GM06990 (cell line): ENCODE measurements at regions not wholly inside any gene's neighbourhood (a gene's known extent, or its start where the extent isn't known, plus 50 kb on each side); places are given as distances from the start of the nearest gene placed in this dataset.

Source experiments
- DNase-seq: peaks from one replicate; pipeline ENCODE4 v3.0.0-alpha.2; 2011; ENCODE audit not compliant: insufficient read length; ENCODE audit errors: extremely low read depth
- H3K27me3 ChIP-seq: replicated peaks from 2 replicates; pipeline ENCODE4 v1.6.0; 2011; ENCODE audit warnings: low read length; ENCODE audit not compliant: control insufficient read depth, insufficient read depth
- H3K36me3 ChIP-seq: 2 replicates; pipeline ENCODE4 v1.5.1; 2011; ENCODE audit warnings: low read length; ENCODE audit not compliant: control insufficient read depth, insufficient read depth
- H3K4me3 ChIP-seq: replicated peaks from 2 replicates; pipeline ENCODE4 v1.5.1; 2011; ENCODE audit warnings: low read depth, mild to moderate bottlenecking, control low read depth, low read length
- TF ChIP-seq, protein P1 (sequence below): IDR thresholded peaks from 2 replicates; pipeline ENCODE4 v1.5.1; 2011; ENCODE audit warnings: low read length, control low read depth, mild to moderate bottlenecking, inconsistent platforms; ENCODE audit not compliant: insufficient read depth, poor library complexity, severe bottlenecking

DNA sequence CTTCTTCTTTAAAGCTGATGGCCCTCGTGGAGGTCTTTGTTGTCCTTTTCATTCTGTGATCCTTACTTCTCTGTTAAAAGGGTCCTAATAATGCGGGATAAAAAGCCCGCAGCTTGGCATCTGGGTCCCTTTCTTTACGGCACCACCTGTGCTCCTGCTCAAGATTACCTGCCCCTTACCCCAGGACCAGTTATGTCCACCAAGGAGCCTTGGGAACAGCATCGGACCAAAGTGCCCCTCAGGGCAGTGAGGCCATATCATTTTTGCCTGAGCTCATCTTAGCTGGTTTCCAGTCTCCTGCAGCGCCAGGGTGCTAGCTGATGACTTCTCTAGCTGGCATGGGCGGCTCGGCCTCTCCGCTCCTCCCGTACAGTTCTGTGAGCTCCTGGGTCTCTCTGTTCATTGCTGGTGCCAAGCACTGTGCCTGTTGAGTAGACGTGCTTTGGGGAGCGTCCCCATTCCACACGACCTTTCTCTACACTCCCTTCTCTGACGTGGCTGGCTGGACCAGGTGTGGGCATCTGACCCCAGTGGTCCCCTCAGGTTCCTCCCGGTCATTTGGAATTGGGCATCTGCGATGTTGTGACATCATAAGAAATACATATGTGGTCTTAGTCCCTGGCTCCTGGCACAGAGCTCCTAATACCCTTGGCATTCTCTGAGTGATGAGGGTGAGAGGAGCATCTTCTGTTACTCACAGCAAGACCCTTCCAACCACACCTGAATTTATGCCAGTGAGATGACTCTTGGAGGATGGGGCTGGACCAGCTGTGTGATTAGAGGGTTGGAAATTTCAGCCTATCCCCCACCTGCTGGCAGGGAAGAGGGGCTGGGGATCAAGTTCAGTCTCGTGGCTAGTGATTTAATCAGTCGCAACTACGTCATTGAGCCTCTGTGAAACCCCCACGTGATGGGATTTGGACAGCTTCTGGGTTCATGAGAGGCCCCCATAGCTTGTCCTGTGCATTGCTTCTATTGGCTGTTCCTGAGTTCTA, 134.2 kb upstream of the HS6ST1 start:
- H3K4me3 ChIP-seq, result no peak overlapping the region
- no peaks in the 10 kb centered on the region for H3K36me3 ChIP-seq
- no peaks in the 10 kb centered on the region for H3K27me3 ChIP-seq
- TF ChIP-seq, protein P1, sequence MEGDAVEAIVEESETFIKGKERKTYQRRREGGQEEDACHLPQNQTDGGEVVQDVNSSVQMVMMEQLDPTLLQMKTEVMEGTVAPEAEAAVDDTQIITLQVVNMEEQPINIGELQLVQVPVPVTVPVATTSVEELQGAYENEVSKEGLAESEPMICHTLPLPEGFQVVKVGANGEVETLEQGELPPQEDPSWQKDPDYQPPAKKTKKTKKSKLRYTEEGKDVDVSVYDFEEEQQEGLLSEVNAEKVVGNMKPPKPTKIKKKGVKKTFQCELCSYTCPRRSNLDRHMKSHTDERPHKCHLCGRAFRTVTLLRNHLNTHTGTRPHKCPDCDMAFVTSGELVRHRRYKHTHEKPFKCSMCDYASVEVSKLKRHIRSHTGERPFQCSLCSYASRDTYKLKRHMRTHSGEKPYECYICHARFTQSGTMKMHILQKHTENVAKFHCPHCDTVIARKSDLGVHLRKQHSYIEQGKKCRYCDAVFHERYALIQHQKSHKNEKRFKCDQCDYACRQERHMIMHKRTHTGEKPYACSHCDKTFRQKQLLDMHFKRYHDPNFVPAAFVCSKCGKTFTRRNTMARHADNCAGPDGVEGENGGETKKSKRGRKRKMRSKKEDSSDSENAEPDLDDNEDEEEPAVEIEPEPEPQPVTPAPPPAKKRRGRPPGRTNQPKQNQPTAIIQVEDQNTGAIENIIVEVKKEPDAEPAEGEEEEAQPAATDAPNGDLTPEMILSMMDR, result no peak
- no peak for DNase-seq

DNA sequence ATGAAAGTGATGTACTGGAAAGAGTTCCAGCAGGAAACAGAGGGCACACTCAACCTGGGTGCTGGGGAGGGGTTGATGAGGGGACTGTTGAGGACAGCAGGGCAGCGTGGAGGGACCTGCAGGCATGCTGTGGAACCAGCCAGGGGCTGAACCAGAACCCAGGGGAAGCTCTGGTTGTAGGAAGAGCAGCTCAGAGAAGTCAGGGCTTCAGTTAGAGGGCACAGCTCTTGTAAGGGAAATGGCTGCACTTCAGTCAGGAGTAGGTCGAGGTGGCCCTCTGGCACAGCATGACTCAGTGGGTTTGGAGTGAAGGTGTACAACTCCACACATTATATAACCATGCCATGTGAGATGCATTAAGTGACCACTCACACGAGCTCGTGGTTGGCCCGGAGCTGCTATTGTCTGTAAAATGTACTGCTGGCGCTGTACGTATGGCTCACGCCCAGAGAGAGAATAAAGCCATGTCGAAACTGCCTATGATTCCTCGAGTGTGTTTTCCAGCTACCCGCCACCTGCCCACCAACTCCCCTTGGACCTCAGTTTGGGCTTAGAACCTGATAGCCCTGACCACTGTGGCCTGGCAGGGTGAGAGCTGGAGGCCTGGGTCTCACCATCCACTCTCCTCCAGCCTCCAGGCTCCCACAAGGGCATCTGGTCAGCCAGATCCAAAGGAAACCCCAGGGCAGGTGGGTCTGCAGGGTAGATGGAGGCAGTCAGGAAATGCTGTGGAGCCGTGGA, 136.5 kb upstream of the HS6ST1 start:
- H3K36me3 ChIP-seq, result no peaks in the 10 kb centered on the region
- no peak overlapping the region for H3K4me3 ChIP-seq
- no peak for DNase-seq
- H3K27me3 ChIP-seq, result no peaks in the 10 kb centered on the region
- TF ChIP-seq, protein P1, result no peak

- no peaks in the 10 kb centered on the region for H3K27me3 ChIP-seq
- H3K4me3 ChIP-seq, result no peak overlapping the region
- no peaks in the 10 kb centered on the region for H3K36me3 ChIP-seq
- TF ChIP-seq, protein P1, result no peak
- no peak for DNase-seq
These were observed 137.0 kb upstream of the HS6ST1 start for GRCh38 chr2:128455721-128456050.

- H3K36me3 ChIP-seq, result no peaks in the 10 kb centered on the region
- H3K4me3 ChIP-seq, result no peak overlapping the region
- no peaks in the 10 kb centered on the region for H3K27me3 ChIP-seq
- no peak for DNase-seq
- TF ChIP-seq, protein P1, result no peak
These were observed 137.6 kb upstream of the HS6ST1 start for GRCh38 chr2:128456281-128456680.

DNA sequence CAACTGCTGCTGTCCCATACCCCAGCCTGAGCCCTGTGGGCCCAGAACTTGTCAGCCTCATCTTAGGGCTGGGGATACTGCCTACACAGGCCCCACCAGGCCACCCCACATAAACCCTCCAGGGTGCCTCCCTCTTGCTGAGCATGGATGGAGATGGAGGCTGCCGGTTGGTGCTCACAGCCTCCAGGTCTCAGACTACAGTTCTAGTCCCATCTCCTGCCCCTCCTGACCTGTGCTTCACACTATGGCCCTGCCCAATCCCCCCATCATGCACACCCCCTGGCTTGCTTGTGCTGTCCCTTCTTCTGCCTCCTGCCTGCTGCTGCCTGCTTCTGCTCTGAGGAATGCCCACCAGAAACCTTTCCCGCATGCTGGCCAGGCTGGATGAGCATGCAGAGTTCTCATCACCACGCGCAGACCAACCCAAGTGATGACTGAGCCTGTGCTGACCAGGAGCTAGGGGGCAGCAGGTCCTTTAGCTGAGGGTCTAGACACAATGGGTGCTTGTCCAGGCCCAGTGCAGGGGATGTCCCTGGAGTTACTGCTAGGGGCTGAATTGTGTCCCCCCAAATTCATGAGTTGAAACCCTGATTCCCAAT, 138.4 kb upstream of the HS6ST1 start:
- TF ChIP-seq, protein P1, result no peak
- Histone ChIP-seq H3K36me3 (no peaks in the 10 kb centered on the region), H3K27me3 (no peaks in the 10 kb centered on the region), H3K4me3 (no peak overlapping the region)
- DNase-seq, result no peak
